ENCODE measurements at regions not wholly inside any gene's neighbourhood (a gene's known extent, or its start where the extent isn't known, plus 50 kb on each side); places are given as distances from the start of the nearest gene placed in this dataset.

GRCh38 chr18:28476302-28476701, 299.4 kb upstream of the CDH2 start:
- Histone ChIP-seq H3K4me3 (ENCODE audit: low read depth, low read length) (no peak overlapping the region), H3K23ac (ENCODE audit: low read length) (no peak overlapping the region), H3K18ac (ENCODE audit: low read length) (no peak overlapping the region), H2BK5ac (ENCODE audit: low read depth, low read length, poor library complexity) (no peak overlapping the region), H3K79me2 (ENCODE audit: control insufficient read depth, insufficient read depth, low read length, poor library complexity) (no peaks in the 10 kb centered on the region), H2AK5ac (ENCODE audit: low read length) (no peak overlapping the region), H3K27ac (ENCODE audit: low read depth, low read length) (no peak overlapping the region), H2BK12ac (ENCODE audit: low read length) (no peak overlapping the region), H3K9me3 (ENCODE audit: insufficient read depth, low read depth, low read length) (peaks cover 8% of the 10 kb centered on the region), H3K79me1 (ENCODE audit: low read length) (no peaks in the 10 kb centered on the region), H2AFZ (ENCODE audit: insufficient read depth, low read length, poor library complexity) (no peak overlapping the region), H3K4me2 (ENCODE audit: low read length) (no peak overlapping the region), H3K14ac (ENCODE audit: low read length) (no peak overlapping the region), H3K4ac (ENCODE audit: low read depth, low read length) (no peak overlapping the region), H4K8ac (ENCODE audit: low read depth, low read length) (no peak overlapping the region), H4K91ac (ENCODE audit: low read depth, low read length) (no peak overlapping the region), H3K36me3 (ENCODE audit: control insufficient read depth in 1 of 2, insufficient read depth in 2 of 2, low read length in 2 of 2) (no peaks in the 10 kb centered on the region), H3K27me3 (ENCODE audit: insufficient read depth, low read length) (no peaks in the 10 kb centered on the region), H2BK120ac (ENCODE audit: insufficient read depth, low read length, poor library complexity) (no peak overlapping the region), H3K9ac (ENCODE audit: low read length) (no peak overlapping the region), H3K4me1 (ENCODE audit: control insufficient read depth in 1 of 2, insufficient read depth in 2 of 2, low read length in 2 of 2) (no peaks in the 10 kb centered on the region), H4K12ac (ENCODE audit: low read depth, low read length) (no peak overlapping the region)
- no CpG with 5 or more reads among the region's 2 CpGs for WGBS (ENCODE audit: extremely low coverage, insufficient coverage, insufficient read length)
- DNase-seq = no peak

- Histone ChIP-seq H3K4me3 (ENCODE audit: low read depth, low read length) (no peak overlapping the region), H2BK12ac (ENCODE audit: low read length) (no peak overlapping the region), H3K36me3 (ENCODE audit: control insufficient read depth in 1 of 2, insufficient read depth in 2 of 2, low read length in 2 of 2) (no peaks in the 10 kb centered on the region), H3K4ac (ENCODE audit: low read depth, low read length) (no peak overlapping the region), H3K79me2 (ENCODE audit: control insufficient read depth, insufficient read depth, low read length, poor library complexity) (no peaks in the 10 kb centered on the region), H4K91ac (ENCODE audit: low read depth, low read length) (no peak overlapping the region), H3K14ac (ENCODE audit: low read length) (no peak overlapping the region), H4K12ac (ENCODE audit: low read depth, low read length) (no peak overlapping the region), H2AK5ac (ENCODE audit: low read length) (no peak overlapping the region), H3K27ac (ENCODE audit: low read depth, low read length) (no peak overlapping the region), H2AFZ (ENCODE audit: insufficient read depth, low read length, poor library complexity) (no peak overlapping the region), H4K8ac (ENCODE audit: low read depth, low read length) (no peak overlapping the region), H3K9ac (ENCODE audit: low read length) (no peak overlapping the region), H3K4me2 (ENCODE audit: low read length) (no peak overlapping the region), H2BK5ac (ENCODE audit: low read depth, low read length, poor library complexity) (no peak overlapping the region), H3K9me3 (ENCODE audit: insufficient read depth, low read depth, low read length) (peaks cover 2% of the 10 kb centered on the region), H3K4me1 (ENCODE audit: control insufficient read depth in 1 of 2, insufficient read depth in 2 of 2, low read length in 2 of 2) (no peaks in the 10 kb centered on the region), H3K27me3 (ENCODE audit: insufficient read depth, low read length) (no peaks in the 10 kb centered on the region), H2BK120ac (ENCODE audit: insufficient read depth, low read length, poor library complexity) (no peak overlapping the region), H3K23ac (ENCODE audit: low read length) (no peak overlapping the region), H3K18ac (ENCODE audit: low read length) (no peak overlapping the region), H3K79me1 (ENCODE audit: low read length) (no peaks in the 10 kb centered on the region)
- DNase-seq = no peak
- WGBS (ENCODE audit: extremely low coverage, insufficient coverage, insufficient read length) = no CpG with 5 or more reads among the region's 2 CpGs
These were observed 293.0 kb upstream of the CDH2 start for GRCh38 chr18:28469946-28470345.

- no peak overlapping the region for H2BK120ac ChIP-seq (ENCODE audit: insufficient read depth, low read length, poor library complexity)
- no peak overlapping the region for H2BK12ac ChIP-seq (ENCODE audit: low read length)
- whole genome bisulfite sequencing (ENCODE audit: extremely low coverage, insufficient coverage, insufficient read length) = no CpG with 5 or more reads among the region's 1 CpG
- H3K18ac ChIP-seq (ENCODE audit: low read length) = no peak overlapping the region
- H3K4me3 ChIP-seq (ENCODE audit: low read depth, low read length) = no peak overlapping the region
- H3K79me2 ChIP-seq (ENCODE audit: control insufficient read depth, insufficient read depth, low read length, poor library complexity) = no peaks in the 10 kb centered on the region
- H3K14ac ChIP-seq (ENCODE audit: low read length) = no peak overlapping the region
- H3K23ac ChIP-seq (ENCODE audit: low read length) = no peak overlapping the region
- no peaks in the 10 kb centered on the region for H3K4me1 ChIP-seq (ENCODE audit: control insufficient read depth in 1 of 2, insufficient read depth in 2 of 2, low read length in 2 of 2)
- no peak overlapping the region for H3K9ac ChIP-seq (ENCODE audit: low read length)
- no peak overlapping the region for H2AK5ac ChIP-seq (ENCODE audit: low read length)
- no peak overlapping the region for H3K4me2 ChIP-seq (ENCODE audit: low read length)
- H3K9me3 ChIP-seq (ENCODE audit: insufficient read depth, low read depth, low read length) = no peaks in the 10 kb centered on the region
- H3K79me1 ChIP-seq (ENCODE audit: low read length) = no peaks in the 10 kb centered on the region
- H3K27me3 ChIP-seq (ENCODE audit: insufficient read depth, low read length) = no peaks in the 10 kb centered on the region
- H4K91ac ChIP-seq (ENCODE audit: low read depth, low read length) = no peak overlapping the region
- H3K27ac ChIP-seq (ENCODE audit: low read depth, low read length) = no peak overlapping the region
- no peak overlapping the region for H2BK5ac ChIP-seq (ENCODE audit: low read depth, low read length, poor library complexity)
- no peak overlapping the region for H3K4ac ChIP-seq (ENCODE audit: low read depth, low read length)
- H4K12ac ChIP-seq (ENCODE audit: low read depth, low read length) = no peak overlapping the region
- no peaks in the 10 kb centered on the region for H3K36me3 ChIP-seq (ENCODE audit: control insufficient read depth in 1 of 2, insufficient read depth in 2 of 2, low read length in 2 of 2)
- no peak overlapping the region for H2AFZ ChIP-seq (ENCODE audit: insufficient read depth, low read length, poor library complexity)
- no peak overlapping the region for H4K8ac ChIP-seq (ENCODE audit: low read depth, low read length)
- no peak for DNase-seq
These were observed 292.0 kb upstream of the CDH2 start for GRCh38 chr18:28468901-28469300.

GRCh38 chr18:28466204-28466603, 289.3 kb upstream of the CDH2 start:
- H3K4me3 ChIP-seq (ENCODE audit: low read depth, low read length) = no peak overlapping the region
- H3K4ac ChIP-seq (ENCODE audit: low read depth, low read length) = no peak overlapping the region
- no peak overlapping the region for H3K9ac ChIP-seq (ENCODE audit: low read length)
- WGBS (ENCODE audit: extremely low coverage, insufficient coverage, insufficient read length) = no CpG with 5 or more reads among the region's 2 CpGs
- no peak overlapping the region for H3K4me2 ChIP-seq (ENCODE audit: low read length)
- H2BK120ac ChIP-seq (ENCODE audit: insufficient read depth, low read length, poor library complexity) = no peak overlapping the region
- H3K18ac ChIP-seq (ENCODE audit: low read length) = no peak overlapping the region
- no peaks in the 10 kb centered on the region for H3K27me3 ChIP-seq (ENCODE audit: insufficient read depth, low read length)
- H2AK5ac ChIP-seq (ENCODE audit: low read length) = no peak overlapping the region
- no peak overlapping the region for H3K23ac ChIP-seq (ENCODE audit: low read length)
- no peak for DNase-seq
- H3K36me3 ChIP-seq (ENCODE audit: control insufficient read depth in 1 of 2, insufficient read depth in 2 of 2, low read length in 2 of 2) = no peaks in the 10 kb centered on the region
- H4K12ac ChIP-seq (ENCODE audit: low read depth, low read length) = no peak overlapping the region
- no peak overlapping the region for H2BK12ac ChIP-seq (ENCODE audit: low read length)
- H3K9me3 ChIP-seq (ENCODE audit: insufficient read depth, low read depth, low read length) = no peaks in the 10 kb centered on the region
- H3K4me1 ChIP-seq (ENCODE audit: control insufficient read depth in 1 of 2, insufficient read depth in 2 of 2, low read length in 2 of 2) = no peaks in the 10 kb centered on the region
- no peak overlapping the region for H3K14ac ChIP-seq (ENCODE audit: low read length)
- no peak overlapping the region for H2BK5ac ChIP-seq (ENCODE audit: low read depth, low read length, poor library complexity)
- no peaks in the 10 kb centered on the region for H3K79me1 ChIP-seq (ENCODE audit: low read length)
- no peak overlapping the region for H3K27ac ChIP-seq (ENCODE audit: low read depth, low read length)
- H2AFZ ChIP-seq (ENCODE audit: insufficient read depth, low read length, poor library complexity) = no peak overlapping the region
- no peaks in the 10 kb centered on the region for H3K79me2 ChIP-seq (ENCODE audit: control insufficient read depth, insufficient read depth, low read length, poor library complexity)
- no peak overlapping the region for H4K8ac ChIP-seq (ENCODE audit: low read depth, low read length)
- H4K91ac ChIP-seq (ENCODE audit: low read depth, low read length) = no peak overlapping the region
